Osteoblast (primary cell): ENCODE measurements at regions not wholly inside any gene's neighbourhood (a gene's known extent, or its start where the extent isn't known, plus 50 kb on each side); places are given as distances from the start of the nearest gene placed in this dataset.

ENCODE experiments used
- DNase-seq: peaks from one replicate; pipeline ENCODE4 v3.0.0; 2011; ENCODE audit warnings: low spot score, mixed read lengths; ENCODE audit not compliant: insufficient read length; ENCODE audit errors: missing footprints
- H2AFZ ChIP-seq: 2 replicates; pipeline ENCODE4 v1.6.0; 2011; ENCODE audit warnings: mild to moderate bottlenecking, low read length
- H3K27ac ChIP-seq: 2 replicates; pipeline ENCODE4 v1.5.1; 2011; ENCODE audit warnings: mild to moderate bottlenecking, low read depth, low read length, moderate library complexity
- H3K27me3 ChIP-seq: 2 replicates; pipeline ENCODE4 v1.6.0; 2012; ENCODE audit warnings: mild to moderate bottlenecking, control low read depth, inconsistent platforms, low read length, moderate library complexity; ENCODE audit not compliant: insufficient read depth
- H3K36me3 ChIP-seq: 2 replicates; pipeline ENCODE4 v1.5.1; 2011; ENCODE audit warnings: mild to moderate bottlenecking, low read length, control low read depth, moderate library complexity; ENCODE audit not compliant: insufficient read depth
- H3K4me1 ChIP-seq: 2 replicates; pipeline ENCODE4 v1.5.1; 2011; ENCODE audit warnings: mild to moderate bottlenecking, low read length, control low read depth, moderate library complexity; ENCODE audit not compliant: insufficient read depth
- H3K4me2 ChIP-seq: 2 replicates; pipeline ENCODE4 v1.6.0; 2011; ENCODE audit warnings: mild to moderate bottlenecking, low read length; ENCODE audit not compliant: insufficient read depth
- H3K4me3 ChIP-seq: fragments of 200-600 bp; sonication (generic); 3 replicates; pipeline ENCODE4 v1.5.1; 2012; ENCODE audit warnings: mild to moderate bottlenecking, low read length, inconsistent platforms; ENCODE audit not compliant: insufficient read depth
- H3K79me2 ChIP-seq: 2 replicates; pipeline ENCODE4 v1.6.0; 2012; ENCODE audit warnings: mild to moderate bottlenecking, low read length, control low read depth, inconsistent platforms; ENCODE audit not compliant: insufficient read depth
- H3K9me3 ChIP-seq: 2 replicates; pipeline ENCODE4 v1.5.1; 2011; ENCODE audit warnings: low read depth, low read length, control low read depth
- H4K20me1 ChIP-seq: 2 replicates; pipeline ENCODE4 v1.6.0; 2012; ENCODE audit warnings: mild to moderate bottlenecking, low read length, control low read depth; ENCODE audit not compliant: insufficient read depth
- TF ChIP-seq, protein P1 (sequence below): IDR thresholded peaks from 2 replicates; pipeline ENCODE4 v1.5.1; 2011; ENCODE audit warnings: mild to moderate bottlenecking, low read depth, low read length, moderate library complexity; ENCODE audit errors: extremely low read depth

DNA sequence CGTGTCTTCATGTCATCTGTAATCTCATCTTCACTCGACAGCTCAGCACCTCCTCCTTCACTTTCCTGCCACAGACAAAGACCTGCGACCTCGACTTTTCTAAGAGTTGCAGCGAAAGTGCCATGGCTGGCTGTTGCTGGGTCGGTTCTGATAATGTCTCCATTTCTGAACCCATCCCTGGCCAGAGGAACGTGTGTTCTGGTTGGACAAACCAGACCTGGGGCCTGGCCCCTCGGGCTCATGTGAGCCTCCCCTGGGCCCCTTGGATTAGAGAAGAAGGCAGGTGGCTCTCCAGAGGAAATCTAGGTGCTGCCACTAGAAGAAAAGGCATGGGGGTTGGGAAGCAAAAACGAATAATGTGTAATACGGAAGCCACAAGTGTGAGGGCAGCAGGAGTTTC lies 273.7 kb downstream of the GLRX3 start:
- Histone ChIP-seq H3K4me1 (no peaks in the 10 kb centered on the region), H3K9me3 (no peaks in the 10 kb centered on the region), H4K20me1 (no peaks in the 10 kb centered on the region), H3K4me3 (no peak overlapping the region), H3K27me3 (no peaks in the 10 kb centered on the region), H3K36me3 (no peaks in the 10 kb centered on the region), H2AFZ (no peak overlapping the region), H3K79me2 (no peaks in the 10 kb centered on the region), H3K4me2 (no peak overlapping the region), H3K27ac (no peak overlapping the region)
- DNase-seq, result no peak
- TF ChIP-seq, protein P1, sequence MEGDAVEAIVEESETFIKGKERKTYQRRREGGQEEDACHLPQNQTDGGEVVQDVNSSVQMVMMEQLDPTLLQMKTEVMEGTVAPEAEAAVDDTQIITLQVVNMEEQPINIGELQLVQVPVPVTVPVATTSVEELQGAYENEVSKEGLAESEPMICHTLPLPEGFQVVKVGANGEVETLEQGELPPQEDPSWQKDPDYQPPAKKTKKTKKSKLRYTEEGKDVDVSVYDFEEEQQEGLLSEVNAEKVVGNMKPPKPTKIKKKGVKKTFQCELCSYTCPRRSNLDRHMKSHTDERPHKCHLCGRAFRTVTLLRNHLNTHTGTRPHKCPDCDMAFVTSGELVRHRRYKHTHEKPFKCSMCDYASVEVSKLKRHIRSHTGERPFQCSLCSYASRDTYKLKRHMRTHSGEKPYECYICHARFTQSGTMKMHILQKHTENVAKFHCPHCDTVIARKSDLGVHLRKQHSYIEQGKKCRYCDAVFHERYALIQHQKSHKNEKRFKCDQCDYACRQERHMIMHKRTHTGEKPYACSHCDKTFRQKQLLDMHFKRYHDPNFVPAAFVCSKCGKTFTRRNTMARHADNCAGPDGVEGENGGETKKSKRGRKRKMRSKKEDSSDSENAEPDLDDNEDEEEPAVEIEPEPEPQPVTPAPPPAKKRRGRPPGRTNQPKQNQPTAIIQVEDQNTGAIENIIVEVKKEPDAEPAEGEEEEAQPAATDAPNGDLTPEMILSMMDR, result no peak

DNA sequence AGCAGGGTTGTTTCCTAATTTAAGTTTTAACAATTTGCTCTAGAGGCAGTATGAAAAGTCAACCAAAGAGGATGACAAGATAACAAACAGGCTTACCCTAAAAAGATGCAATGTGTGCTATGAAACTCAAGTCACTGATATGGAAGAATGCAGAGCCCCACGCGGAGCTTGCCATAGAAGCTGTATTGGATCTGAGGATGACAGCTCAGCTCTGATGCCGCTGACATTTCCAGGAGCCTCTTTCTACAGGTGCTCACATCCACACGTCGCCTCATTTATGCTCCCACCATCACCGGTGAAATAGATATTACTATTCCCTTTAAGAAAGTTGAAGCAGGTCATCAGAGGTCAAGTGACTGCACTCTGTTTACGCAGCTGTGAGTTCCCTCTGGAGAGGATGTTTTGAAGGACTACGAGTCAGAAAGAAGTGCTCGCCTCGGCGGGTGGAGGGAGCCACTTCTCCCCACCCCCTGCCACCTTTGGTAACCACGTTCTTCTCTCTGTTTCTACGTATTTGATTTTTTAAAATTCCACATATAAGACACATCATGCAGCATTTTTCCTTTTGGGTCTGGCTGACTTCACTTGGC lies 275.4 kb downstream of the GLRX3 start:
- H3K27me3 ChIP-seq, result no peaks in the 10 kb centered on the region
- H3K9me3 ChIP-seq, result no peaks in the 10 kb centered on the region
- no peaks in the 10 kb centered on the region for H3K4me1 ChIP-seq
- no peak for DNase-seq
- H3K4me3 ChIP-seq, result no peak overlapping the region
- H3K79me2 ChIP-seq, result no peaks in the 10 kb centered on the region
- H2AFZ ChIP-seq, result no peak overlapping the region
- TF ChIP-seq, protein P1, result no peak
- H3K4me2 ChIP-seq, result no peak overlapping the region
- no peak overlapping the region for H3K27ac ChIP-seq
- no peaks in the 10 kb centered on the region for H3K36me3 ChIP-seq
- no peaks in the 10 kb centered on the region for H4K20me1 ChIP-seq

DNA sequence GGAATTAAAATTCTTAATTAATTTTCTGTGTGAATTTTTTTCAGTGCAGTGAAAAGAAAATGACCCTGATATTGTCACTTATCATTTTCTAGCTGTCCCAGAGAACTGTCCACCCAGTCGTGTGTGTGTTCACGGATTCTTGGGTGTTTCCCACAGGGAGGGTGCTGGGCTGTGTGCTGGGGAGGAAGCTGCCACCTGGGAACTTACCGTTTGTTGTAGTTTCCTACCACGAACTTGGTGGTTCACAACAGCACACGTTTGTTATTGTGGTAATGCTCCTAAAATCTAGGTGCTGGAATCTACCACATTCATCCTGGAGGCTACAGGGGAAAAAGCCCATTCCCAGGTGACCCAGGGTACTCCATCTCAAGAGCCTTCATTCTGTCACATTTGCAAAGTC lies 276.1 kb downstream of the GLRX3 start:
- no peaks in the 10 kb centered on the region for H3K36me3 ChIP-seq
- H3K27ac ChIP-seq, result no peak overlapping the region
- no peaks in the 10 kb centered on the region for H3K4me1 ChIP-seq
- H2AFZ ChIP-seq, result no peak overlapping the region
- no peak overlapping the region for H3K4me3 ChIP-seq
- TF ChIP-seq, protein P1, result no peak
- no peaks in the 10 kb centered on the region for H4K20me1 ChIP-seq
- H3K27me3 ChIP-seq, result no peaks in the 10 kb centered on the region
- H3K9me3 ChIP-seq, result peaks cover 4% of the 10 kb centered on the region
- H3K79me2 ChIP-seq, result no peaks in the 10 kb centered on the region
- DNase-seq, result no peak
- no peak overlapping the region for H3K4me2 ChIP-seq

DNA sequence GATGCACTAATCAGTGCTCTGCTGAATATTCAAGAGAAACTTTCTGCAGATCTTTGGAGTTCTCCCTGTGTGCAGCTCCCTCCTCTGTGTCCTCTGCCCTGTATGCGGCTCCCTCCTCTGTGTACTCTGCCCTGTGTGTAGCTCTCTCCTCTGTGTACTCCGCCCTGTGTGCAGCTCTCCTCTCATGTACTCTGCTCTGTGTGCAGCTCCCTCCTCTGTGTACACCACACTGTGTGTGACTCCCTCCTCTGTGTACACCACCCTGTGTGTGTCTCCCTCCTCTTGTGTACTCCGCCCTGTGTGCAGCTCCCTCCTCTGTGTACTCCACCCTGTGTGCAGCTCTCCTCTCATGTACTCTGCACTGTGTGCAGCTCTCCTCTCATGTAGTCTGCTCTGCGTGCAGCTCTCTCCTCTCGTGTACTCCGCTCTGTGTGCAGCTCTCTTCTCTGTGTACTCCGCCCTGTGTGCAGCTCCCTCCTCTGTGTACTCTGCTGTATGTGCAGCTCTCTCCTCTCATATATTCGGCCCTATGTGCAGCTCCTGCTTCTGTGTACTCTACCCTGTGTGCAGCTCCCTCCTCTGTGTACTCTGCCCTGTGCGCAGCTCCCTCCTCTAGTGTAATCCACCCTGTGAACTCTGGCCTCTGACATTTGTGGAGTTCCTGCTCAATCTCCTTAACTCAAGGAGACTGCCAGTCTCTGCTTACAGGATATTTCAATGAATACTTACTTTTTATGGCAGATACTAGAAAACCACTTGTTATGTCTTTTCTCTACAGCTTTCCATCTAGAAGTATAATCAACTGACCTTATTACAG lies 280.4 kb downstream of the GLRX3 start:
- TF ChIP-seq, protein P1, result no peak
- Histone ChIP-seq H3K9me3 (peaks cover 4% of the 10 kb centered on the region), H4K20me1 (no peaks in the 10 kb centered on the region), H2AFZ (no peak overlapping the region), H3K4me3 (no peak overlapping the region), H3K4me1 (no peaks in the 10 kb centered on the region), H3K27ac (no peak overlapping the region), H3K4me2 (no peak overlapping the region), H3K27me3 (no peaks in the 10 kb centered on the region), H3K36me3 (no peaks in the 10 kb centered on the region), H3K79me2 (no peaks in the 10 kb centered on the region)
- DNase-seq, result no peak
